DND-41 (cell line): ENCODE measurements at regions not wholly inside any gene's neighbourhood (a gene's known extent, or its start where the extent isn't known, plus 50 kb on each side); places are given as distances from the start of the nearest gene placed in this dataset.

ENCODE experiments used
- EZH2 ChIP-seq: IDR thresholded peaks from 3 replicates; pipeline ENCODE4 v1.6.1; 2012; ENCODE audit warnings: borderline replicate concordance, low read depth, mild to moderate bottlenecking, moderate library complexity, low read length, inconsistent platforms; ENCODE audit not compliant: severe bottlenecking
- TF ChIP-seq, protein P1 (sequence below): IDR thresholded peaks from 2 replicates; pipeline ENCODE4 v1.5.1; 2012; ENCODE audit warnings: borderline replicate concordance, low read length, moderate library complexity, mild to moderate bottlenecking; ENCODE audit not compliant: poor library complexity, severe bottlenecking; ENCODE audit errors: extremely low read depth

DNA sequence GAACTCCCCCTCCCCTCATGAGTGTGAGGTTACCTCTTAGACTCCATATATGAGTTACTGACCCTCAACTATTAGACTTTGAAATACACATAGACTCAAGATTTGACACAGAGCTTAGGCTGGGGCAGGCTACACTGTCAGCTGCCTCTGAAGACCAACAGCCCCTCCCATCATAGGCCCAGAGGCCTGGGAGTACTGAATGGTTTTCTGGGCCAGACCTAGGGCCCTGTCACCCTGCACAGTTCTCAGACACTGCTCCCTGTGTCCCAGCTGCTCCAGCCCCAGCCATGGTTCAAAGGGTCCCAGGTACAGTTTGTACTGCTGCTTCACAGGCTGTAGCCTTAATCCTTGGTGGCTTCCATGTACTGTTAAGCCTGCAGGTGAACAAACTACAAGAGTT is 132.1 kb upstream of the MOCS1 start:
- TF ChIP-seq, protein P1, sequence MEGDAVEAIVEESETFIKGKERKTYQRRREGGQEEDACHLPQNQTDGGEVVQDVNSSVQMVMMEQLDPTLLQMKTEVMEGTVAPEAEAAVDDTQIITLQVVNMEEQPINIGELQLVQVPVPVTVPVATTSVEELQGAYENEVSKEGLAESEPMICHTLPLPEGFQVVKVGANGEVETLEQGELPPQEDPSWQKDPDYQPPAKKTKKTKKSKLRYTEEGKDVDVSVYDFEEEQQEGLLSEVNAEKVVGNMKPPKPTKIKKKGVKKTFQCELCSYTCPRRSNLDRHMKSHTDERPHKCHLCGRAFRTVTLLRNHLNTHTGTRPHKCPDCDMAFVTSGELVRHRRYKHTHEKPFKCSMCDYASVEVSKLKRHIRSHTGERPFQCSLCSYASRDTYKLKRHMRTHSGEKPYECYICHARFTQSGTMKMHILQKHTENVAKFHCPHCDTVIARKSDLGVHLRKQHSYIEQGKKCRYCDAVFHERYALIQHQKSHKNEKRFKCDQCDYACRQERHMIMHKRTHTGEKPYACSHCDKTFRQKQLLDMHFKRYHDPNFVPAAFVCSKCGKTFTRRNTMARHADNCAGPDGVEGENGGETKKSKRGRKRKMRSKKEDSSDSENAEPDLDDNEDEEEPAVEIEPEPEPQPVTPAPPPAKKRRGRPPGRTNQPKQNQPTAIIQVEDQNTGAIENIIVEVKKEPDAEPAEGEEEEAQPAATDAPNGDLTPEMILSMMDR, result no peak
- no peak for TF ChIP-seq EZH2
